ENCODE measurements at regions not wholly inside any gene's neighbourhood (a gene's known extent, or its start where the extent isn't known, plus 50 kb on each side); places are given as distances from the start of the nearest gene placed in this dataset.
A peak's percentile ranks its signal among the peaks of the same experiment; 100 is the strongest.

DNA sequence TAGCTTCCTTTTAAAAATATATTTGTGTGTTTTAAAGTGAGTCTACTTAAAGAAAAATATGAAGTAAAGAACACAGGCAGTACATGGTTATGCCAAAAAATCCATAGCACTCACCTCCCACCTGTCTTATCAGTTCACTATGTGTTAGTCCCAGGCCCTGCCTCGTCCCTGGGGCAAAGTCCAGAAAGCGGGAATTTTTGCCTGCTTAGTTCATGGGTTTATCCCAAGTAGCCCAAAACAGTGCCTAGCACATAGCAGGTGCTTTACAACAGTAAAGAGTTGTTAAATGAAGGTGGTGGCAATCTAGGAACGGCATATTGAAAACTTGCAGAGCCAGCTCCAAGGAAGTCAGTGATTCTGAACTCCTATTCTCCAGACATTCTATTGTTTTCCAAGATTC, 154.0 kb downstream of the MN1 start:
- intact Hi-C loops (cut with DNase I), result no loop called here

DNA sequence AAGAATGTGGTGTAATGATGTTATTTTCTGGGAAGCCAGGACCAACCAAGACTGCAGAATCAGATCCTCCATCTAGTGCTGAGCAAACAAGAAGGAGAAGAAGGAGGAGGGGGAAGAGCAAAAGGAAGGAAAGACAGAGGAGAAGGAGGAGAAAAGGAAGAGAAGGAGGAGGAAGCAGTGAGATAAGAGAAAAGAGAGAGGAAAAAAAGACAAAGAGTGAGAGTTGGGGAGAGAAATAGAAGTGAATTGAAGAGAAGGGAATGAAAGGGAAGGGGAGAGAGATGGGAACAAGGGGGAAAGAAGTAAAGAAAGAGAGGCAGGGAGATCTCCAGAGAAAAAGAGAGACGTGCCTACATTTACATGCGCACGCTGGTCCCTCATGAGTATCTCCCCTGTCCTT, 153.5 kb downstream of the MN1 start:
- intact Hi-C loops (cut with DNase I), result no loop called here
- DNase-seq (ENCODE audit: low spot score), result peak; percentile 10

More for the DNA sequence above, 154.0 kb downstream of the MN1 start:
- DNase-seq (ENCODE audit: low spot score), result peak; percentile 31

DNA sequence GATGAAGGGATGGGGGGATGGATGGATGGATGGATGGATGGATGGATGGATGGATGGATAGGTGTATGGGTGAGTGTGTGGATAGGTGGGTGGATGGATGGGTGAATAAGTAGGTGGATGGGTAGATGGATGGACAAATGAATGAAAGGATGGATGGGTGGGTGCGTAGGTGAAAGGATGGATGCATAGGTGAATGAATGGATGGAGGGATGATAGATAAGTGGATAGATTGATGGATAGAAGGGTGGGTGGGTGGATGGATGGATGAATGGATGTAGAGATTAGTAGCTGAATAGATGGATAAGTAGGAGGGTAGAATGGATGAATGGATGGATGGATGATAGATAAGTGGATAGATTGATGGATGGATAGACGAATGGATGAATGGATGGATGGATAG, 152.7 kb downstream of the MN1 start:
- no peak for DNase-seq (ENCODE audit: low spot score)
- intact Hi-C loops (cut with DNase I), result no loop called here

DNA sequence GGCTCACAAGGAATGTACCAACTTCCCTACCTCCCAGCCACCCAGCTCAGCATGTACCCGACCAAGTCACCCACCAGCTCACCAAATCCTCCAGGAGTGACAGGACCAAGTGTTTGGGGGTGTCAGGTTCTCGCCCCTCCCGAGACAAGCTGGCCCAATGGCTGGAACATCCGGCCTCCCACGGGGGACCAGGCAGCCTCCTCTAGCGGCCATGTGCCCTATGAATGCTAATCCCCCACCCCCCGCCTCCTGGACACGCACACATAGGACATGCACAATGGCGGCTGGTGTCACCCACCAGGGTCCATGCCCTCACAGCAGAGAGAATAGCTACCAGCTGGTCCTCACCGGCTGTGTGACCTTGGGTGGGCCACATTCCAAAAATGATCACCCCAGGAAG, 151.0 kb downstream of the MN1 start:
- DNase-seq (ENCODE audit: low spot score), result peak; percentile 62

DNA sequence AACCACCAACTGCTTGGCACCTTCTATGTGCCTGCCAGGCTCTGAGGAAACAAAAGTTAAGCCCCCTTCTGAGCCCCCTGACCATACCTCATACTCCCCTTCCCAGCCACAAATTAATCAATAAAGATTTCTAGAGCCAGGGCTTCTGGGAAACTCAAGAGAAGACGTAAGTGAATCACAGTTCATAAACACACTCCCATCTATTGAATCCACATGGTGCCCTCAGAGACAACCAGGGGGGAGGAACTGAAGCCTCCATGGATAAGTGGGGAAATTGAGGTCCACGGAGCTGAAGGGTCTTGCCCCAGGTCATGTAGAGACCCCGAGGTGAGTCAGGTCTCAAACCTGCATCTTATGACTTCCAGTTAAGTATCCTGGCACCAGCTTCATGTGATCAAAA, 150.6 kb downstream of the MN1 start:
- intact Hi-C loops (cut with DNase I), result no loop called here
- no peak for DNase-seq (ENCODE audit: low spot score)

More for the DNA sequence above, 151.0 kb downstream of the MN1 start:
- intact Hi-C loops (cut with DNase I), result no loop called here

DNA sequence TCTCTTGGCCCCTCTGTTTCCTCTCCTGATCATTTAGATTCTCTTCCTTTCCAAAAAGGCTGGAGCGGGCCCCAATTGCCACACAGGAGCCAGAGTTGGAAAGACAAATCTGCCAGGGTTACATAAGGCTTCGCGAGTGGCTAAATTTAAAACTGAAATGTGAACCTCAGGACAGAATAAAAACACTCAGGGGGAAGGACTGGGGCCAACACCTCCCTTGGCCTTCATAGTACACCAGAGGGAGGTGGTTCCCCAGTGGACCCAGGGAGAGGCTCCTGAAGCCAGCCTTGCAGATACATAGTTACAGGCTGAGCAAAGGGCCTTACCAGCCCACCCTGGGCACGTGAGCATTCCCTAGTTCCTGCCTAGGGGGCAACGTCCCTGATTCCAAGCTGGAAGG, 150.1 kb downstream of the MN1 start:
- no peak for DNase-seq (ENCODE audit: low spot score)
- intact Hi-C loops (cut with DNase I), result no loop called here

DNA sequence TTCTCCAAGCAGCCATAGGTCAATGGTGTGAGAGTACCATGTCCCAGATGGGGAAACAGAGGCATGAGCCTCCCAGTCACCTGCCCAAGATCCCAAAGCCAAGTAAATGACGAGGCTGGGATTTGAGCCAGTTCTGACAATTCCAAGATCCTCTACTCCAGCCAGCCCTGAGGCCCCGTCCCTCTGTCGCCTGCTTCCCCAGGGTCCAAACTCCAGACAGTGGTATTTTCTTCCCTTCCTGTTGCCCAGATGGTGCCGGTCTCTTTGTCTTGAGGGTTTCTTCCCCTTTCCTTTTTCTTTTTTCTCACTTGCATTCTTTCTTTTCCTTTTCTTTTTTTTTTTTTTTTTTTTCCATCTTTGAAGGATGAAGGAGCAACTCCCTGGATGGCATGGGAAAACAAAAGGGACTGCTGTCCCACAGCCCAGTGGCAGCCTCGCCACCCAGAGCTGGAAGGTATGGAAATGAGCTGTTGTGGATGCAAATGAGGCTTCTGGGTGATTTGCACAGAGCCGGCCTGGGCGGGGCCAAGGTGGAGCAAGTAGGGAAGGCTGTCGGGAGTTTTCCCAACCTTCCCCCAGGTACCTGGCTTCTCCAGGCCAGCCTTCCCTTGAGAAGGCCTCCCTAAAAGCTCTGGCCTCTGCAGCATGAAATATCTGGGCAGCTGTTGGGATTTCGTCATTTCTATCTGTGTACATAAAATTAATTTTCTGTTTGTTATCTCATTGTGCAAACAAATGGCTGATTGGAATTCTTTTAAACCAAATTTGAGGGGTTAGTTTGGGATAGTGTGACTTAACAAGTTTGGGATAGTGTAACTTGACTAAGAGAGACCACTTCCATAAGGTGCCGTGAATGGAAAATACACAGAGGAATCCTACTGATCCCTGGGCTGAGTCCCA, 146.8 kb downstream of the MN1 start:
- DNase-seq (ENCODE audit: low spot score), result no peak
- intact Hi-C loops (cut with DNase I), result no loop called here

DNA sequence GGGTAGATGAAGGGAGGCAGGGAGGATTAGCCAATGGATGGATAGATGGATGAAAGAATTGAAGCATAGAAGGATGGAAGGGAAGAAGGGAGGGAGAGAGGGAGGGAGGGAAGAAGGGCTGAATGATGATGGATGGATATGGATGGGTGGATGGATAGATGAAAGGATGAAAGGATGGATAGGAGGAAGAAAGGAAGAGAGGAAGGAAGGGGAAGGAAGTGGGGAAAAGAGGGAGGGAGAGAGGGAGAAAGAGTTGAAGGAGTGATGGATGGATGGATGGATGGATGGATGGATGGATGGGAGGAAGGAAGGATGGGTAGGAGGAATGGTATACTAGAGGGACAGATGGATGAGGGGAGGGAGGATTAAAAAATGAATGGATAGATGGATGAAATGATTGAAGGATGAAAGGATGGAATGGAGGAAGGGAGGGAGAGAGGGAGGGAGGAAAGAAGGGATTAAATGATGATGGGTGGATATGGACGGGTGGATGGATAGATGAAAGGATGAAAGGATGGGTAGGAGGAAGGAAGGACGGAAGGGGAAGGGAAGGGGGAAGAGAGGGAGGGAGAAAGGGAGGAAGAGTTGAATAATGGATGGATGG, 145.9 kb downstream of the MN1 start:
- intact Hi-C loops (cut with DNase I), result no loop called here
- DNase-seq (ENCODE audit: low spot score), result no peak

DNA sequence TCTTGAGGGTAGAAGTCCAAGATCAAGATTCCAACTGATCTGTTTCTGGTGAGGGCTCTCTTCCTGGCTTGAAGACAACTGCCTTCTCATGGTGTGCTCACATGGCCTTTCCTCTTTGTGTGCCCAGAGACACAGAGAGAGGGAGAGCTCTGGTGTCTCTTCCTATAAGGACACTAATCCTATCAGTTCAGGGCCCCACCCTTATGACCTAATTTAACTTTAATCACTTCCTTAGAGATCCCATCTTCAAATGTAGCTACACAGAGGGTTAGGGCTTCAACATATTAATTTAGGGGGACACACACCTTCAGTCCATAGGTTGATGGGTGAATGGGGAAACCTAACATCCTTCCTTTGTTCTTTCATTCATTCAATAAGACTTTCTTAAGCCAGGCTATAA, 144.6 kb downstream of the MN1 start:
- DNase-seq (ENCODE audit: low spot score), result no peak
- intact Hi-C loops (cut with DNase I), result no loop called here

DNA sequence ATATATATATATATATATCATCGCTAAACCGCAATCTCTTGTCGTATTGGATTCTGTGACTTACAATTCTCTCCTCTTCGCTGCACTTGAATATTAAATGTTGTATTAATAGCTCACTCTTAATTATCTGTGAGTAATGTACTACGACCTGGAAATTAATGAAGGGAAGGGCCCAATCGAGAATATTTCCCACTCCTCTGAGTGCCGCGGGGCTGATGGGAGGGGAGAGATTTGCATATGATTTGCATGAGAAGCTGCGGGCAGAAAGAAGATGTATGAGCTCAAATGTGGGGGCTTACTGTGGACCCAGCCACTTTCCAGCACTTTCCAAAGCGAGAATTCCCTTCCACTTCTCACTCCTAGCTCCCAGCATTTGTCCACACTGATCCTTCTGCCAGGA, 141.2 kb downstream of the MN1 start:
- intact Hi-C loops (cut with DNase I), result no loop called here
- DNase-seq (ENCODE audit: low spot score), result no peak

DNA sequence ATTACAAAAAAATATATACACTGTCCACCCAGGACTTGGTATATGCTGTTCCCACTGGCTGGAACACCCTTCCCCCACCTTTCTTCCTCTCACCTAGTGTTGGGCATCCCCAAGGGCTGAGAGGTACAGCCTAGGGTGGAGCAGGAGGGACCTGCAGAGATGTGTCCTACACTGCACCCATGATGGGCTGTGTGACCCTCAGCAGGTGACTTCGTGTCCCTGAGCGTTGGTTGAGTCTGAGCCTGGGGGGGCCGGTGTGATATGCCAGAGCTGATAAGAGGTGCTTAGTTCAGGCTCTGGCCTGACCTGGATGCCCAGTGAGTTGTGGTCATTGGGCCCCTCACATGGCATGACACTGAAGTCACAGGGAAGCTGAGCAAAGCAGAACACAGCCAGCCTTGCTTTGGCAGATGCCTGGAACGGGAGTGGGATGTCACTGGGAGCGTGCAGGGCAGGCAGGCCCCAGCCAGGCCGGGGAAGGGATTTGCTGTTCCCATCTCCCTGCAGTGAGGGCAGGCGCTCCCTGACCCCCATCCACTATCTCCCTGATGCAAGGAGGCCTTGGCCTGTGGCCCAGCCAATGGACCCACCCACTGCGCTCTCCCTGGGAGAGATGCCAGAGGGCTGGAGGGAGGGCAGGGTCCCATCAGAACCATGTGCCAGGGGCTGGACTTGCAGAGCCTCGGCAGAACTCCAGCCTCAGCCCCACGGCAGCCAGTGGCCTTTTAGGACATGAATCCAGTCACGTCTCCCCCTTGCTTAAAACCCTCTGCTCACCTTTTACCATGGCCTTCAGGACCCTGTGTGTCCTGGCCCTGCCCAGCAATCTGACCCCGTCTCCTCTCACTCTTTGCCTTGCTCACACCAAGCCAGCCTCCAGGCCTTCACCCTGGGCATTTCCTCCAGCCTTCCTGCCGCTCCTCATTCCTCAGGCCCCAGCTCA, 138.9 kb downstream of the MN1 start:
- peak; percentile 85 for DNase-seq (ENCODE audit: low spot score)
- intact Hi-C loops (cut with DNase I), result no loop called here

DNA sequence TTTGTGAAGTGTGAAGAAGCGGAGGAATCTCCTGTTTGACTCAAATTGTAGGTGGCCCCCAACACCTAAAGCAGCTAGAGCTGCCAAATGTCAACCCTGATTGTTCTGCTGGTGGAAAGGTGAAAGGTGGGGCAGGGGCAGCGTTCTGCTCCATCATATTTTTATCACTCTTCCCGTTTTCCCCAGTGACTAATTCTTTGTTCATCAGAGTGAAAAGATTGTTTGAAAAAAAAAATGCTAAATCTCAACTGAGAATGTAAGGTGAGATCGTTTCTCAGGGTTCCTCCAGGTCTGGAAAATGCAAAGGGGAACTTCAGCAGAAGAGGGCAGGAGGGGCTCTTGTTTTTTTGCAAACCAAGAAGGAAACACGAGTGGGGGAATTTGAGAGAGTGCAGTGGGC, 137.7 kb downstream of the MN1 start:
- DNase-seq (ENCODE audit: low spot score), result no peak
- intact Hi-C loops (cut with DNase I), result no loop called here

DNA sequence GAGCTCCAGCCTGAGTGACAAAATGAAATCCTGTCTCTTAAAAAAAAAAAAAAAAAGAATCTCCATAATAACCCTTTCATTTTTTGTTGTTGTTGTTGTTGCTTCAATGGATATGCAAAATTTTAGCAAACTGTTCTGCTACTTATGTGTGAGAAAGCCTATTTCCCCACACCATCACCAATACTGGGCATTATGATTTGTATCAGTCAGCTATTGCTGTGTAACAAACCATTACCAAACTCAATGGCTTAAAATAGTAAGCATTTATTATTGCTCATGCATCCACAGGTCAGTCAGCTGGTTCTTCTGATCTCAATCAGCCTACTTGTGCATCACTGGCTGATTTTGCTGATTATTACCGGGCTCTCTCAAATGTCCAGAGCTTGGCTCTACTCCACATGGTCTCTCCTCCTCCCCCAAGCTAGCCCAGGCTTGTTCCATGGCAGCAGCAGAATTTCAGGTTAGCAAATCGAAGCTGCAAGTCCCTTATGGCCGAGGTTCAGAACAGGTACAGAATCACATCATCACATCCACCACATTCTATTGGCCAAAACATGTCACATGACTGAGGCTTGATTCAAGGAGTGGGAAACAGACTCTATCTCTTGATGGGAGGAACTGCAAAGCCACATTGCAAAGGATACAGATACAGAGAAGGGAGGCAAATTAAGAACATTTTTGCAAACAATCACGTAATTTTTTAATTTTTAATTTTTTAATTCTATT, 135.1 kb downstream of the MN1 start:
- no peak for DNase-seq (ENCODE audit: low spot score)
- intact Hi-C loops (cut with DNase I), result no loop called here

DNA sequence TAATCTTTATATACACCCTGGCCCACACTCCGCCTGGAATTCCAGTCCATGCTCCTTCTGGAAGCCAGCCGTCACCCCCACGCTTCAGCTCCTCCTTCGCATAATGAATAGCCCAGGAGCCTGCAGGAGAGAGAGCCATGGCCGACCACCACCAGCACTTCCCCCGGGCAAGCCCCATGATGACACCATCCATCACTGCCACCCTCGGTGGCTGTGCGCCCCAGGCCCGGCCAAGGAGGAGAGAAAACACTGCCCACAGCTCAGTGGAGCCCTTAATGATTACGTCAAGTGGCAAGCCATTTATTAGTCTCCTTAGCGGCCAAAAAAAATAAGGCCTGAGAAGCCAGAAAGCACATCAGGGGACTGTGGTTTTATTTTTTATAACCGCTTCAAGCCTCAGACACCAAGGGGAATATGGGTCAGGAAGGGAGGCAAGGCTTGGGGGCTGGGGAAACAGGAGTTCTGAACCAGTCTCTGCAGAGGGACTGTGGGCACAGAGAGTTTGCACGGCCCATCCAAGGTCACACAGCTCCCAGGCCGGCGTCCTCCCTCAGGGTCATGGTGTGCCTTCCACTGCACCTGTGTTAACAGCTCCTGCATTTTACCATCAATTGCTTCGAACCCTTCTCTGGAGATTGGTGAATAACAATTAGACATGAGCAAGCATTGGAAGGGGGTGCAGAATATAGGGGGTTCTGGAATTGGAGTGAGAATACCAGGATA, 134.3 kb downstream of the MN1 start:
- no peak for DNase-seq (ENCODE audit: low spot score)
- intact Hi-C loops (cut with DNase I), result no loop called here

DNA sequence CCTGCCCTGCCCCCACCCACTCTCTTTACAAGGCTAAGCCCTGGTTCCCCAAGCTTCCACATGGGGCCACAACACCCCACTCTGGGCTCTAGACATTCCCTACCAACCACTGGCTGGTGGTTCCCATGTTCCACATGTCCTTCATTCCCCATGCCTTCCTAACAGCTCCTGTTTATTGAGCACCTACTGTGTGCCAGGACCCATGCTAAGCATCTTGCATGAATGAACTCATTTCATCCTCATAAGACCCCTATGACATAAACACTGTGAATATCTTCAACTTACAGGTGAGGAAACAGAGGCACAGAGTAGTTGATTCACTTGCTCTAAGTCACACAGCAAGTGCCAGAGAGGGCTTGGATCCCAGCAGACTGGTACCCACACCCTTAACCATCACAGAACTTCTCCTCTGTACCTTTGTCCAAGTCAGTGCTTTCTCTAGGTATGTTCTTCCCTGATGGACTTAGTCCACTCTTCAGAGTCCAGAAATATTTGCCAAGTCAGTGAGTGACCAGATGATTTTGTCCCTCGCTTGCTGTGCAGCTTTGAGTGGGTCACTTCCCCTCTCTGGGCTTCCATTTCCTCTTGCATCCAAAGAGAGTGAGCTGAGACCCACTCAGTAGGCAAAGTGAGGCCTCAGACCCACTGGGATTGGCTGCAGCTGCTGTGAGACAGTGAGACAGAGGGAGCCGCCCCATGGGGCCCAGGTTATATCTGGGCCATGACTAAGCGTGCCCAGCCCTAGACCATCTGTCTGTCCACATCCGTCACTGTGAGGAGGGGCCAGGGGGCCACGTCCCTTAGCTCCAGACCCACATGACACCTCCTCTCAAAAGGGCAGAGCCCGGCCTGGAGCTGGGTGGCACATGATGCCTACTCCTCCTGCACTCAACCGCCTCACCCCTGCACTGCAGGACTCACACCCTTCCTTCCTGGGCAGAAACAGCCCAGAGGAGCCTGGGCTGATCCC, 132.4 kb downstream of the MN1 start:
- intact Hi-C loops (cut with DNase I), result no loop called here
- no peak for DNase-seq (ENCODE audit: low spot score)

DNA sequence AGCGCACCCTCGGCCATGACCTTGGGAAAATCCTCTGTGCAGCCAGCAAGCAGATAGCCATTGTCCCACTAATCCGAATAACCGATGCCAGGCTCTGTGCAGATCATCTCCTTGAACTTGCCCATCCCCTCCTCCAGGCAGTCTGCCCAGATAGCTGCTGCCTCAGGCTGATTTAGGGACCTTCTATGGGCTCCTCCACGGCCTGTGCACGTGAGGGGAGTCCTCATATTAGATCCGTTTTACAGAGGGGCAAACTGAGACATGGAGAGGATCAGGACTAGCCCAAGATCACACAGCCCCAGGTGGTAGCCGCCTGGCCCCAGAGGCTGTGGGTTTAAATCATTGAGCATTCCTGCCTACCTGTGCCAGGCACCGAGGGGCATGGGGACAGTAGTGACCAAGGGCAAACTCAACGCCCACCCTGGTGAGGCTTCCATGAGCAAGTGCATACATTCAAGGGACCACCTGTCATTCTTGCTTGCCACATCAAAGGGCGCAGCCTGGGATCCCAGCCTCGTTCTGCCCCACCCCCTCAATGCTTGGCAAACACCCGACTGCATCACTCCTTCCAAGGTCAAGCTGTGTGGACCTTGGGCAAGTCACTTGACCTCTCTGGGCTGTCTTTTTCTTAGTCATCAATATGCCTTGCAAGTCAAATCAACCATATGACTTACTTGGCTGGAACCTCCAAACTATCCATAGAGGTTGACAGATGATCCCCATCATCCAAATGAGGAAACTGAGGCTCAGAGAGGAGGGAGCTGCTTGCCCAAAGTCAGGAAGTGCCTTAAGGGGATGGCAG, 131.6 kb downstream of the MN1 start:
- DNase-seq (ENCODE audit: low spot score), result no peak
- intact Hi-C loops (cut with DNase I), result loop anchor here in 1 of 2 donors (5.0 kb wide), 1 partner anchor 132 kb away; the partner anchor contains the start of gene MN1
